ENCODE measurements at regions not wholly inside any gene's neighbourhood (a gene's known extent, or its start where the extent isn't known, plus 50 kb on each side); places are given as distances from the start of the nearest gene placed in this dataset.

DNA sequence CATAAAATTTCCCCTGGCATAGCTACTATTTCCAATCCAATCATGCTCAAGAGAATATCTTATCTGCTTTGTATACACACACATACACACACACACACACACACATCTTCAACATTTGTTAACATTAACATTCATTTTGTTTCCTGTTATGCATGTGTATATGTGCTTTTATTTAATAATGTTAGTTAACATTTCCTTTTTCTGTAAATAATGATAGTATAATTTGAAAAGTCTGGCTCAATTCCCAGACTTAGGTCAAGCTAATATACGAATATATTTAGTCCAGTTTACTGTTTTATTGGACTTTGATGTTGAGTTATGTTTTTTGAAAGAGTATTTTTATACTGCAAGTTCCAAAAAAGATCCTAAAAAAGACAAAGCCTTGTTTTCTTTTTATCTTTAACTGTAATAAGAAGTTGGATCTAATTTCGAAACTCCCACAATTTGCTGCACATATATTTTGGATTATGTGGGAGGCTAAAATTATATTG, 1072.4 kb downstream of the EFNB2 start:
- TF ChIP-seq CEBPB (IDR thresholded peaks at IDR 0.05; ENCODE audit: low read depth) = no peak
- TF ChIP-seq SP1 (IDR thresholded peaks at IDR 0.05; ENCODE audit: low read depth) = no peak
- Histone ChIP-seq H3K27me3 (ENCODE audit: insufficient read depth, low read length) (no peaks in the 10 kb centered on the region), H2AFZ (ENCODE audit: low read depth, low read length, poor library complexity, severe bottlenecking) (no peak overlapping the region), H3K9me2 (ENCODE audit: insufficient read depth) (no peaks in the 10 kb centered on the region), H3K27ac (ENCODE audit: low read depth, low read length) (no peak overlapping the region), H3K79me2 (ENCODE audit: insufficient read depth, low read length) (no peaks in the 10 kb centered on the region), H3K9me3 (ENCODE audit: control insufficient read depth in 1 of 2, insufficient read depth in 1 of 2, low read depth in 1 of 2, low read length in 2 of 2) (no peaks in the 10 kb centered on the region), H3K4me1 (ENCODE audit: control insufficient read depth in 1 of 2, insufficient read depth in 2 of 2, low read length in 2 of 2) (no peaks in the 10 kb centered on the region), H3K4me3 (replicated peaks in 1 of 2; ENCODE audit: low read depth in 1 of 2, low read length in 2 of 2) (no peak overlapping the region), H3K4me2 (ENCODE audit: low read length) (no peak overlapping the region), H4K20me1 (ENCODE audit: insufficient read depth) (no peaks in the 10 kb centered on the region), H3K36me3 (ENCODE audit: control insufficient read depth in 1 of 2, insufficient read depth in 2 of 2, low read length in 2 of 2) (no peaks in the 10 kb centered on the region), H3K9ac (ENCODE audit: low read length) (no peak overlapping the region)
- ChIA-PET CTCF (no interaction called here), POLR2A (no interaction called here), RAD21 (ENCODE audit: low non-redundant PET in 1 of 2, low total read pairs in 2 of 2, uncharacterized antibody in 2 of 2, unreplicated experiment in 2 of 2) (no interaction called here)
- intact Hi-C loops (cut with micrococcal nuclease) = no loop called here
- DNase-seq (ENCODE audit: low read depth, low spot score) (no peak), ATAC-seq (no peak)
- BruUV-seq (replicated peaks) = no TSS peak

DNA sequence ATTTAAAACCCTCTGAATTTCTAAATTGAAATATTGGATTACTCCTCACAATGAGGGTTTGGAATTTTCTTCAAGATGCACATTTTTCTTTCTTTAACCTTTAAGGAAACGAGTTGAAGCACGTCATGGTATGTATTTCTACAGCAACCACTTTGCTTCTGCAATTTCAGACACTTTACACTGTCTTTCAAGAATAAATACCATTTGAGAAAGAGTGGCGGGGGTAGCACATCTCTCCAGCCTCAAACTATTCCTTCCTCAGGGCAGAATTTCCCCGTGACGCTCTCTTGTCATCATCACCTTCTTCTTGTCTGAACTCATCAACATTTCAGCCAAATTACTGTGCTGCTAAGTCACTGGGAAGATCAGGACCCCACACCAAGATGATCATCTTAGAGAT, 1073.4 kb downstream of the EFNB2 start:
- no peak overlapping the region for H3K4me3 ChIP-seq (replicated peaks in 1 of 2; ENCODE audit: low read depth in 1 of 2, low read length in 2 of 2)
- CTCF ChIA-PET = no interaction called here
- no peaks in the 10 kb centered on the region for H3K9me3 ChIP-seq (ENCODE audit: control insufficient read depth in 1 of 2, insufficient read depth in 1 of 2, low read depth in 1 of 2, low read length in 2 of 2)
- no peak overlapping the region for H2AFZ ChIP-seq (ENCODE audit: low read depth, low read length, poor library complexity, severe bottlenecking)
- no peak overlapping the region for H3K27ac ChIP-seq (ENCODE audit: low read depth, low read length)
- no peaks in the 10 kb centered on the region for H3K79me2 ChIP-seq (ENCODE audit: insufficient read depth, low read length)
- intact Hi-C loops (cut with micrococcal nuclease) = no loop called here
- no peaks in the 10 kb centered on the region for H3K4me1 ChIP-seq (ENCODE audit: control insufficient read depth in 1 of 2, insufficient read depth in 2 of 2, low read length in 2 of 2)
- H3K4me2 ChIP-seq (ENCODE audit: low read length) = no peak overlapping the region
- BruUV-seq (replicated peaks) = no TSS peak
- no peak for DNase-seq (ENCODE audit: low read depth, low spot score)
- H3K27me3 ChIP-seq (ENCODE audit: insufficient read depth, low read length) = no peaks in the 10 kb centered on the region
- TF ChIP-seq, protein P1, sequence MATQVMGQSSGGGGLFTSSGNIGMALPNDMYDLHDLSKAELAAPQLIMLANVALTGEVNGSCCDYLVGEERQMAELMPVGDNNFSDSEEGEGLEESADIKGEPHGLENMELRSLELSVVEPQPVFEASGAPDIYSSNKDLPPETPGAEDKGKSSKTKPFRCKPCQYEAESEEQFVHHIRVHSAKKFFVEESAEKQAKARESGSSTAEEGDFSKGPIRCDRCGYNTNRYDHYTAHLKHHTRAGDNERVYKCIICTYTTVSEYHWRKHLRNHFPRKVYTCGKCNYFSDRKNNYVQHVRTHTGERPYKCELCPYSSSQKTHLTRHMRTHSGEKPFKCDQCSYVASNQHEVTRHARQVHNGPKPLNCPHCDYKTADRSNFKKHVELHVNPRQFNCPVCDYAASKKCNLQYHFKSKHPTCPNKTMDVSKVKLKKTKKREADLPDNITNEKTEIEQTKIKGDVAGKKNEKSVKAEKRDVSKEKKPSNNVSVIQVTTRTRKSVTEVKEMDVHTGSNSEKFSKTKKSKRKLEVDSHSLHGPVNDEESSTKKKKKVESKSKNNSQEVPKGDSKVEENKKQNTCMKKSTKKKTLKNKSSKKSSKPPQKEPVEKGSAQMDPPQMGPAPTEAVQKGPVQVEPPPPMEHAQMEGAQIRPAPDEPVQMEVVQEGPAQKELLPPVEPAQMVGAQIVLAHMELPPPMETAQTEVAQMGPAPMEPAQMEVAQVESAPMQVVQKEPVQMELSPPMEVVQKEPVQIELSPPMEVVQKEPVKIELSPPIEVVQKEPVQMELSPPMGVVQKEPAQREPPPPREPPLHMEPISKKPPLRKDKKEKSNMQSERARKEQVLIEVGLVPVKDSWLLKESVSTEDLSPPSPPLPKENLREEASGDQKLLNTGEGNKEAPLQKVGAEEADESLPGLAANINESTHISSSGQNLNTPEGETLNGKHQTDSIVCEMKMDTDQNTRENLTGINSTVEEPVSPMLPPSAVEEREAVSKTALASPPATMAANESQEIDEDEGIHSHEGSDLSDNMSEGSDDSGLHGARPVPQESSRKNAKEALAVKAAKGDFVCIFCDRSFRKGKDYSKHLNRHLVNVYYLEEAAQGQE (IDR thresholded peaks at IDR 0.05; ENCODE audit: low read depth) = no peak
- TF ChIP-seq ZNF274 (IDR thresholded peaks at IDR 0.05; ENCODE audit: low read depth, low read length) = no peak
- TF ChIP-seq EGR1 (IDR thresholded peaks at IDR 0.05; ENCODE audit: low read depth) = no peak
- TF ChIP-seq, protein P2, sequence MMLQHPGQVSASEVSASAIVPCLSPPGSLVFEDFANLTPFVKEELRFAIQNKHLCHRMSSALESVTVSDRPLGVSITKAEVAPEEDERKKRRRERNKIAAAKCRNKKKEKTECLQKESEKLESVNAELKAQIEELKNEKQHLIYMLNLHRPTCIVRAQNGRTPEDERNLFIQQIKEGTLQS (IDR thresholded peaks at IDR 0.05) = no peak
- no peak for TF ChIP-seq CEBPB (IDR thresholded peaks at IDR 0.05; ENCODE audit: low read depth)
- TF ChIP-seq JUND (IDR thresholded peaks at IDR 0.05) = no peak
- TF ChIP-seq EZH2 (IDR thresholded peaks at IDR 0.05) = no peak
- TF ChIP-seq ZFX (IDR thresholded peaks at IDR 0.05) = no peak
- TF ChIP-seq TCF7L2 (IDR thresholded peaks at IDR 0.05; ENCODE audit: borderline replicate concordance, extremely low read depth, insufficient read depth, insufficient read length) = no peak
- TF ChIP-seq RAD21 (IDR thresholded peaks at IDR 0.05; ENCODE audit: low read depth) = no peak
- no peak overlapping the region for H3K9ac ChIP-seq (ENCODE audit: low read length)
- H3K36me3 ChIP-seq (ENCODE audit: control insufficient read depth in 1 of 2, insufficient read depth in 2 of 2, low read length in 2 of 2) = no peaks in the 10 kb centered on the region
- RAD21 ChIA-PET (ENCODE audit: low non-redundant PET in 1 of 2, low total read pairs in 2 of 2, uncharacterized antibody in 2 of 2, unreplicated experiment in 2 of 2) = no interaction called here
- no peaks in the 10 kb centered on the region for H3K9me2 ChIP-seq (ENCODE audit: insufficient read depth)
- H4K20me1 ChIP-seq (ENCODE audit: insufficient read depth) = no peaks in the 10 kb centered on the region
- POLR2A ChIA-PET = no interaction called here
- ATAC-seq = no peak

Measured in HCT116 (cell line).